ENCODE measurements at regions not wholly inside any gene's neighbourhood (a gene's known extent, or its start where the extent isn't known, plus 50 kb on each side); places are given as distances from the start of the nearest gene placed in this dataset.

GRCh38 chr14:104294628-104294982 lies 156.2 kb downstream of the KIF26A start:
- Histone ChIP-seq H3K4me2 (ENCODE audit: control insufficient read depth, extremely low read depth, insufficient read depth, low read depth, low read length) (no peak overlapping the region), H4K20me1 (ENCODE audit: control insufficient read depth, extremely low read depth, insufficient read depth, low read length) (no peaks in the 10 kb centered on the region), H3K4me3 (ENCODE audit: control insufficient read depth in 2 of 3, extremely low read depth in 1 of 3, insufficient read depth in 2 of 3, low read depth in 1 of 3, low read length in 3 of 3) (no peak overlapping the region), H3K9me1 (ENCODE audit: control insufficient read depth, extremely low read depth, insufficient read depth, low read length) (no peaks in the 10 kb centered on the region), H3K9ac (ENCODE audit: control insufficient read depth, extremely low read depth, insufficient read depth, low read length) (no peak overlapping the region), H3K79me2 (ENCODE audit: control insufficient read depth, insufficient read depth, low read length) (no peaks in the 10 kb centered on the region), H3K36me3 (ENCODE audit: control insufficient read depth in 2 of 2, extremely low read depth in 1 of 2, insufficient read depth in 2 of 2, low read length in 2 of 2) (no peaks in the 10 kb centered on the region), H3K9me3 (ENCODE audit: control insufficient read depth, low read depth, low read length) (no peaks in the 10 kb centered on the region), H3K27me3 (ENCODE audit: control insufficient read depth, extremely low read depth, insufficient read depth, low read length) (no peaks in the 10 kb centered on the region), H3K4me1 (ENCODE audit: control insufficient read depth, extremely low read depth, insufficient read depth, low read length) (no peaks in the 10 kb centered on the region), H2AFZ (ENCODE audit: control insufficient read depth, low read length) (no peak overlapping the region), H3K27ac (ENCODE audit: control insufficient read depth, insufficient read depth, low read length) (no peak overlapping the region)
- DNase-seq (ENCODE audit: low read depth, low spot score), result no peak
- dilution Hi-C loops (cut with MboI; ENCODE audit: extremely low pct_ligation_motif_present, low sequenced_read_pairs), result no loop called here
- TF ChIP-seq CTCF (optimal IDR thresholded peaks at IDR 0.05 in 1 of 3, IDR thresholded peaks at IDR 0.05 in 1 of 3, conservative IDR thresholded peaks at IDR 0.05 in 1 of 3; ENCODE audit: extremely low read depth in 1 of 3, insufficient read depth in 2 of 3, low read length in 3 of 3), result no peak
- no peak for TF ChIP-seq EZH2 (IDR thresholded peaks at IDR 0.05; ENCODE audit: low read length)
- FAIRE-seq, result no peak

GRCh38 chr14:104294983-104295680 lies 156.7 kb downstream of the KIF26A start:
- no peaks in the 10 kb centered on the region for H3K9me1 ChIP-seq (ENCODE audit: control insufficient read depth, extremely low read depth, insufficient read depth, low read length)
- no peaks in the 10 kb centered on the region for H3K36me3 ChIP-seq (ENCODE audit: control insufficient read depth in 2 of 2, extremely low read depth in 1 of 2, insufficient read depth in 2 of 2, low read length in 2 of 2)
- H2AFZ ChIP-seq (ENCODE audit: control insufficient read depth, low read length), result no peak overlapping the region
- H3K9me3 ChIP-seq (ENCODE audit: control insufficient read depth, low read depth, low read length), result no peaks in the 10 kb centered on the region
- H3K4me3 ChIP-seq (ENCODE audit: control insufficient read depth in 2 of 3, extremely low read depth in 1 of 3, insufficient read depth in 2 of 3, low read depth in 1 of 3, low read length in 3 of 3), result no peak overlapping the region
- H3K27me3 ChIP-seq (ENCODE audit: control insufficient read depth, extremely low read depth, insufficient read depth, low read length), result no peaks in the 10 kb centered on the region
- TF ChIP-seq EZH2 (IDR thresholded peaks at IDR 0.05; ENCODE audit: low read length), result no peak
- no peak for TF ChIP-seq CTCF (optimal IDR thresholded peaks at IDR 0.05 in 1 of 3, IDR thresholded peaks at IDR 0.05 in 1 of 3, conservative IDR thresholded peaks at IDR 0.05 in 1 of 3; ENCODE audit: extremely low read depth in 1 of 3, insufficient read depth in 2 of 3, low read length in 3 of 3)
- no peak overlapping the region for H3K9ac ChIP-seq (ENCODE audit: control insufficient read depth, extremely low read depth, insufficient read depth, low read length)
- no peaks in the 10 kb centered on the region for H3K79me2 ChIP-seq (ENCODE audit: control insufficient read depth, insufficient read depth, low read length)
- H3K4me1 ChIP-seq (ENCODE audit: control insufficient read depth, extremely low read depth, insufficient read depth, low read length), result no peaks in the 10 kb centered on the region
- no peaks in the 10 kb centered on the region for H4K20me1 ChIP-seq (ENCODE audit: control insufficient read depth, extremely low read depth, insufficient read depth, low read length)
- DNase-seq (ENCODE audit: low read depth, low spot score) (no peak), FAIRE-seq (no peak)
- H3K4me2 ChIP-seq (ENCODE audit: control insufficient read depth, extremely low read depth, insufficient read depth, low read depth, low read length), result no peak overlapping the region
- no peak overlapping the region for H3K27ac ChIP-seq (ENCODE audit: control insufficient read depth, insufficient read depth, low read length)
- dilution Hi-C loops (cut with MboI; ENCODE audit: extremely low pct_ligation_motif_present, low sequenced_read_pairs), result no loop called here
